LNCAP (cell line): ENCODE measurements at regions not wholly inside any gene's neighbourhood (a gene's known extent, or its start where the extent isn't known, plus 50 kb on each side); places are given as distances from the start of the nearest gene placed in this dataset.

ENCODE experiments used
- TF ChIP-seq, protein P1 (sequence below): fragments of 450-650 bp; IDR thresholded peaks from 2 replicates; pipeline ENCODE4 v1.5.1; 2017; ENCODE audit warnings: mild to moderate bottlenecking

DNA sequence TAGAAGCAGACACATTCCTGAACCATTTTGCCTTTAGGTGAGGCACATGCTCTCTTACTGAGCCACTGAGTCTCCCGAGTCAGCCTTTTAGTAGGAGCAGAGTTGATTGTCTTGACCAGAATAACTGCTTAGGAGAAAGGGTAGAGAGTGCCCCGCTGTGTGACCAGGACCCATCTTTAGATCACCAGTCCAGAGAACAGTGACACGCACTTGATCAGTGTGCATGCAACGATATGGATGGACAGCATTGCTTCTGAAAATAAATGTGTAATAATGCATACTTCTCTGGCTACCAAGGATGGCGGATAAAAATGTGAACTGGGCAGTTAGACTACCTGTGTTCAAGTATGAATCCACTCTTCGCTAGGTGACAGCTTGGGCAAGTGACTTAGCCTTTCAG is 897.7 kb downstream of the TRIML1 start:
- TF ChIP-seq, protein P1, sequence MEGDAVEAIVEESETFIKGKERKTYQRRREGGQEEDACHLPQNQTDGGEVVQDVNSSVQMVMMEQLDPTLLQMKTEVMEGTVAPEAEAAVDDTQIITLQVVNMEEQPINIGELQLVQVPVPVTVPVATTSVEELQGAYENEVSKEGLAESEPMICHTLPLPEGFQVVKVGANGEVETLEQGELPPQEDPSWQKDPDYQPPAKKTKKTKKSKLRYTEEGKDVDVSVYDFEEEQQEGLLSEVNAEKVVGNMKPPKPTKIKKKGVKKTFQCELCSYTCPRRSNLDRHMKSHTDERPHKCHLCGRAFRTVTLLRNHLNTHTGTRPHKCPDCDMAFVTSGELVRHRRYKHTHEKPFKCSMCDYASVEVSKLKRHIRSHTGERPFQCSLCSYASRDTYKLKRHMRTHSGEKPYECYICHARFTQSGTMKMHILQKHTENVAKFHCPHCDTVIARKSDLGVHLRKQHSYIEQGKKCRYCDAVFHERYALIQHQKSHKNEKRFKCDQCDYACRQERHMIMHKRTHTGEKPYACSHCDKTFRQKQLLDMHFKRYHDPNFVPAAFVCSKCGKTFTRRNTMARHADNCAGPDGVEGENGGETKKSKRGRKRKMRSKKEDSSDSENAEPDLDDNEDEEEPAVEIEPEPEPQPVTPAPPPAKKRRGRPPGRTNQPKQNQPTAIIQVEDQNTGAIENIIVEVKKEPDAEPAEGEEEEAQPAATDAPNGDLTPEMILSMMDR: no peak

DNA sequence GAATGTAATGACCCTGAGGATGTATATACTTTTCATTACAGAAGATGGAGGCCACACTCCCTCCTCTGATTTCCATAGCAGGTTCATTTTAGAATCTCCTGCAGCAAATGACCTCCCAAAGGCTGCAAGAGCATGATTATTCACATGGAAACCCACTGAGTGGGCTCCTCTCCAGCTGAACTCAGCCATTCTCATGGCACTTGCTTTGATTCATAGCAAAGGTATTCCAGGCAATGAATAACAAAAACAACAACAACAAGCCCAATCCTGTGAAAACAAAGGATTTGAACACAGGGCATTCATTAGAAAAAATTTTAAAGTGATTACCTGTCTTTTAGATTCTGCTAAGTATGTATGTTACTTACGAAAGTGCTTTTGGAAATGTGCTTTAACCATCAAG is 894.0 kb upstream of the FRG1 start:
- TF ChIP-seq, protein P1: no peak

DNA sequence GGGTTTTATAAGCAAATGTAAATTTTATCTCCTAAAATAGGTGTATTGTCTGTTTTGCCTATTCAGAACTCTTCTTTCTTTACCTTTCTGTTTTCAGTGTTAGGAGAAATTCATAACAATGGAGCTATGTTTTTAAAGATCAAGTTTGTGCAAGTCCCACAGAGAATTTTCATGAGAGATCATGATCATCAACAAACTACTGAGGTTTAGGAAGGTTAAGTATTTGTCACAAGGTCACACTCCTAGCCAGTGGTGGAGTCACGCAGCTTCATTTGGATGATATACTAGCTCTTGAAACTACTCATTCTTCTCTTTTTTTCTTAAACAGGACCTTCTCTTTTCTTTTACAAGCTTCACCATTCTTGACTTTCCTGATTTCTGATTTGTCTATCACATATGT is 892.6 kb upstream of the FRG1 start:
- TF ChIP-seq, protein P1: no peak

DNA sequence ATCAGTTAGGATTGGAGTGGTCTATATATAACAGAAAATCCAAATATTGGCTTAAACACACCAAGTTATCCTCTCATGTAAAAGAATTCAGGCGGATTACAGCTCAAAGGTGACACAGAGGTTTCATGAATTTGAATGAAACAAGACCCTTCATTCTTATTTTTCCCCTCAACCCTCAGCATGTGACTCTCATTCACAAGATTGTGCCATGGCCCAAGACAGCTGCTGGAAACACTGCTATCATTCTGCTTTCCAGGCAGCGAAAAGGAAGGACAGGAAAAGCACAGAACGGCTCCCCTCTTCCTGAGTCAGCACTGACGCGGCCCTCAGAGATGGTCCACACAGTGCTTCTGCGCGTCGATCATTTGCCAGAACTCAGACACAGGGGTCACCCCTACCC is 891.0 kb upstream of the FRG1 start:
- TF ChIP-seq, protein P1: no peak

DNA sequence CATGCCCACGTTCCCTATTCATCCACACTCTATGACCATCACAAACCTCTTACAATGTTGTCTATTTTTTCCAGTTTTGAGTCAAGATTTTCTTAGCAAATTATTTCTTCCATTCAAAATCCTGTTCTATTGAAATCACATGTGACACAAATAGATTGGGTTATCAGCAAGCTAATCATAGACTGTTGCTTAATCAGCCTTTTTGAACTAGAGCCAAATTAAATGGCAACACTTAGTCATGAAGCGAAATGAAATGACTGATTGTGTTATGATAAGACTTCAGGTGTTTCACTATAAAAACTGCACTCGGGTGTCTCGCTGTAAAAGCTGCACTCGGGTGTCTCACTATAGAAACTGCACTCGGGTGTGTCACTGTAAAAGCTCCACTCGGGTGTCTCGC is 890.0 kb upstream of the FRG1 start:
- TF ChIP-seq, protein P1: no peak

DNA sequence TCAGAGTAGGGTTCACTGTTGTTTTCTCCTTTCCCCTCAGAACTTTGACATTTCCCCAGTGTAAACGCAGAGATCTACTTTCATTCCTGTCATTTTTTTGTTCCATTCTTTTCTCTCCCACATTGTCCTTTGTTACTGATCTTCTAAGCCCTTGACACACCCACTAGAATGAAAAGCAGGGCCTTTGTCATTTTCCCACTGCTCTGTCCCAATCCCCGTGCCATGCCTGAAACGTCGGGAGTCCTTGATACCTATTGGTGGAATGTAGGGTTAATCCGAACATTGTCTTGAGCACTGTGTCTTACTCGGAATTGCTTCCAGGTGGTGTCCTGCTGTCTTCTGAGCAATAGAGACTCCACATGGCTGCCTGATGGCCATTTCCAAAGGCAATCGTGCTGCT is 887.1 kb upstream of the FRG1 start:
- TF ChIP-seq, protein P1: no peak

DNA sequence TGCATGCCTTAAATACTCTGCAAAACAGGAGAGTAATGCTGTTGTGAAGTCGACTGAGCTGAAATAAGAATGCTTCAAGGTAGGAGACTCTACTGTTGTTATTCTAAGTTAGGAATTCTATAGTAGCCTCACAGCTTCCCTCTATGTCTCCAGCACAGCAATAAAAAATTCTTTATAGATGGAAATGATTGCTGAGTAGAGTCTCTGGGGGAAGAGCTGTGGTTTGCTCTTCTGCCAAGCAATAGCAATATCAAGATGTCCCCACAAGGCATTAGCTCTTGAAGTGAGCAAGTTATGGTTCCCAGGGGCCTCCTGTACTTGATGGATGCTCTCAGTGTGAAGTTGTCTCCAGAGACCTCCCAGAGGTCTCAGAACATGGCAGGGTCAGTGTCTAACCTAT is 880.6 kb upstream of the FRG1 start:
- TF ChIP-seq, protein P1: no peak

DNA sequence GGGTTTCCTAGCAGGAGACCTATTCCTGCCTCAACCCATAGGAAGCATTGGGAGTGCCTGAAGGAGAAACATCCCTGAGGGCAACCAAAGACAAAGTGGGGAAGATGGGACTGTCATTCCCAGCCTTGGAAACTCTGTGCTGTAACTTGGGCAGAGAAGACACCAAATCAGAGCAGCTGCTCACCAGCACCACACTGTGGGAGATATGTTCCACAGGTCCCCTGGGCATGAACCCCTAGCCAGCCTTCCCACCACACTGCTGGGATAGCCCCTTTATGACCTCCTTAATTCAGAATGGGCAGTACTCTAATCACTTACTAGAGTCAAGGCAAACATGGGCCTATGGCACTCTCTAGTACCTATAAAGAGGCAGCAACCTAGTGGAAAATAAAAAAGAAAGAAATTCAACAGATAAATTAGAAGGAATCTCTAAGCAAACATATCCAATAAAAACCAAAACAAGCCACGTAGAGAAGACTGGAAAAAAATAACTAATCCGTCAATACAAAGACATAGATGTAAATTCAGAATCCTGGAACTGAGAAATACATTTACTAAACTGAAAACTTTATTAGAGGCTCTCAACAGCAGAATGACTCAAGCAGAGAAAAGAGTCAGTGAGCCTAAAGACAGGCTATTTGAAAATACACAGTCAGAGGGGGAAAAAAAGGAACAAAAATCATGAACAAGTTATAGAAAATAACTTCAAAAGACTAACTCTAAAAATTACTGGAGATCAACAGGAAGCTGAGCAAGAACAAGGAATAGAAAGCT is 878.4 kb upstream of the FRG1 start:
- TF ChIP-seq, protein P1: no peak
